ENCODE measurements at regions not wholly inside any gene's neighbourhood (a gene's known extent, or its start where the extent isn't known, plus 50 kb on each side); places are given as distances from the start of the nearest gene placed in this dataset.
"Not testable (repeated sequence)": the region's sequence is repeated elsewhere in the genome, so short reads cannot be mapped to it uniquely, and the experiment has no call there.

- not testable (repeated sequence) for TF ChIP-seq CTCF (IDR thresholded peaks at IDR 0.05); EZH2 (IDR thresholded peaks at IDR 0.05; ENCODE audit: borderline replicate concordance, insufficient read depth, low read depth, low read length, poor library complexity, severe bottlenecking)
Measured at GRCh38 chr6:130728064-130728463, 99.1 kb upstream of the SMLR1 start.
